ENCODE measurements at regions not wholly inside any gene's neighbourhood (a gene's known extent, or its start where the extent isn't known, plus 50 kb on each side); places are given as distances from the start of the nearest gene placed in this dataset.
"Not testable (repeated sequence)": the region's sequence is repeated elsewhere in the genome, so short reads cannot be mapped to it uniquely, and the experiment has no call there.

DNA sequence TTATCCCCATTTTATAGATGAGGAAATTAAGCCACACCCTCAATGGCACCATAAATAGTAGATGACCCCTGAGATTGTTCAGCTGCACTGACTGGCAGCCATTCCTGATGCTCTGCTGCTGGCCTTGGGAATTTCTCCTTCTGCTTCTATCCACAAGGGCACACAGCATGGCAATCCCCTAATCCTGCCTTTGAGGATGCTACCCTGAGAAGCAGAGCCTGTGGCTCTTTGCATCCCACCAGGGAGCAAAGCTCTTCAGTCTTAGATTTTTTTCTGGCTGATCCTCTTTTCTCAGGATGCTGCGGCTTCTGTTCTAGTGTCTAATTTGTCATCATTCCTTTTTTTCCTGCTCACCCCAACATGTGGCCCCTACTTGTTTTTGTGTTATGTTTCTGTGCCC is 114.8 kb downstream of the TMX1 start:
- no peak for DNase-seq (ENCODE audit: extremely low spot score)
- Histone ChIP-seq H3K27ac (replicated peaks in 1 of 4) (no peak overlapping the region), H3K4me1 (no peaks in the 10 kb centered on the region), H3K4me3 (no peak overlapping the region), H3K27me3 (no peaks in the 10 kb centered on the region), H3K36me3 (no peaks in the 10 kb centered on the region), H3K9me3 (no peaks in the 10 kb centered on the region)
- intact Hi-C loops (cut with DNase I) = no loop called here
- TF ChIP-seq EP300 (IDR thresholded peaks at IDR 0.05) (no peak), POLR2AphosphoS5 (IDR thresholded peaks at IDR 0.05) (no peak), POLR2A (IDR thresholded peaks at IDR 0.05; ENCODE audit: low read depth) (no peak)
- TF ChIP-seq, protein P1, sequence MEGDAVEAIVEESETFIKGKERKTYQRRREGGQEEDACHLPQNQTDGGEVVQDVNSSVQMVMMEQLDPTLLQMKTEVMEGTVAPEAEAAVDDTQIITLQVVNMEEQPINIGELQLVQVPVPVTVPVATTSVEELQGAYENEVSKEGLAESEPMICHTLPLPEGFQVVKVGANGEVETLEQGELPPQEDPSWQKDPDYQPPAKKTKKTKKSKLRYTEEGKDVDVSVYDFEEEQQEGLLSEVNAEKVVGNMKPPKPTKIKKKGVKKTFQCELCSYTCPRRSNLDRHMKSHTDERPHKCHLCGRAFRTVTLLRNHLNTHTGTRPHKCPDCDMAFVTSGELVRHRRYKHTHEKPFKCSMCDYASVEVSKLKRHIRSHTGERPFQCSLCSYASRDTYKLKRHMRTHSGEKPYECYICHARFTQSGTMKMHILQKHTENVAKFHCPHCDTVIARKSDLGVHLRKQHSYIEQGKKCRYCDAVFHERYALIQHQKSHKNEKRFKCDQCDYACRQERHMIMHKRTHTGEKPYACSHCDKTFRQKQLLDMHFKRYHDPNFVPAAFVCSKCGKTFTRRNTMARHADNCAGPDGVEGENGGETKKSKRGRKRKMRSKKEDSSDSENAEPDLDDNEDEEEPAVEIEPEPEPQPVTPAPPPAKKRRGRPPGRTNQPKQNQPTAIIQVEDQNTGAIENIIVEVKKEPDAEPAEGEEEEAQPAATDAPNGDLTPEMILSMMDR (IDR thresholded peaks at IDR 0.05) = no peak
- 100% methylated on average over 1 of the region's 1 CpG for WGBS

DNA sequence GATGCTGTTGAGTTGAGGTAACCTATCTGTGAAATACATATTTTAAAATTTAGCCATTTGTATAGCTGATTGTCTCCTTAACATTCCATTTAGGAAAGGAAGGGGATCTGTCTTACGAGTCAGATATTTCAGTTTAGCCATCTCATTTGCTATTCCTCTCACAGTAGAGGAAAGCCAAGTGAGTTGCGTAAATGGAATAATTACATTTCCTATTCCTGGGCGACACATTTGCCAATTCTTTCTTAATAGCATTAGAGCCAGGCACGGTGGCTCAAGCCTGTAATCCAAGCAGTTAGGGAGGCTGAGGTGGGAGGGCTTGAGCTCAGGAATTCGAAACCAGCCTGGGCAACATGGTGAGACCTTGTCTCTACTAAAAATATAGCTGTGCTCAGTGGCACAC is 116.3 kb downstream of the TMX1 start:
- TF ChIP-seq, protein P1 (IDR thresholded peaks at IDR 0.05) = no peak
- no peak for TF ChIP-seq POLR2AphosphoS5 (IDR thresholded peaks at IDR 0.05)
- no peak for TF ChIP-seq POLR2A (IDR thresholded peaks at IDR 0.05; ENCODE audit: low read depth)
- no peak for TF ChIP-seq EP300 (IDR thresholded peaks at IDR 0.05)
- no peak overlapping the region for H3K4me3 ChIP-seq
- no peaks in the 10 kb centered on the region for H3K4me1 ChIP-seq
- no peaks in the 10 kb centered on the region for H3K9me3 ChIP-seq
- WGBS = 72% methylated on average over 5 of the region's 5 CpGs
- no peak overlapping the region for H3K27ac ChIP-seq (replicated peaks in 1 of 4)
- H3K27me3 ChIP-seq = no peaks in the 10 kb centered on the region
- intact Hi-C loops (cut with DNase I) = no loop called here
- DNase-seq (ENCODE audit: extremely low spot score) = no peak
- H3K36me3 ChIP-seq = no peaks in the 10 kb centered on the region

DNA sequence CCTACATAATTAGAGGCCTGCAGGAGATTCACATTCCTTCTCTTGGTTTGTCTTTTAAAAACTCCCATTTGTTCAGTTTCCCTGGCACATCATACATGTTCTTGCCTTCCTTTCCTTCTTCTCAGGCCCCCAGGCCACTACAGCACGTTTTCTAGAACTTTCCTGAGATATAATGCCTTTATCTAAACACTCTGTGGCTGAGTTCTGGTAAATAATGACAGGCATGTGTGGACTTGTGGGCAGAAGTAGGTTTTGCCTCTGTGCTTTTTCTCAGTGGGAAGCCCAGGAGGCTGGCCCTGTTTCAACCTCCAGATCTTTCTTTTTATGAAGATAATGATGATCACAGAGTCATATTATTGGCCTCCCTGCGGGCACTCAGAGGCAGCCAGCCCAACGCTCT is 117.2 kb downstream of the TMX1 start:
- WGBS = 86% methylated on average over 3 of the region's 3 CpGs
- intact Hi-C loops (cut with DNase I) = no loop called here
- Histone ChIP-seq H3K27me3 (no peaks in the 10 kb centered on the region), H3K4me3 (no peak overlapping the region), H3K36me3 (no peaks in the 10 kb centered on the region), H3K4me1 (no peaks in the 10 kb centered on the region), H3K27ac (replicated peaks in 1 of 4) (no peak overlapping the region), H3K9me3 (no peaks in the 10 kb centered on the region)
- TF ChIP-seq POLR2A (IDR thresholded peaks at IDR 0.05; ENCODE audit: low read depth) (no peak), EP300 (IDR thresholded peaks at IDR 0.05) (no peak), POLR2AphosphoS5 (IDR thresholded peaks at IDR 0.05) (no peak)
- TF ChIP-seq, protein P1 (IDR thresholded peaks at IDR 0.05) = no peak
- no peak for DNase-seq (ENCODE audit: extremely low spot score)

DNA sequence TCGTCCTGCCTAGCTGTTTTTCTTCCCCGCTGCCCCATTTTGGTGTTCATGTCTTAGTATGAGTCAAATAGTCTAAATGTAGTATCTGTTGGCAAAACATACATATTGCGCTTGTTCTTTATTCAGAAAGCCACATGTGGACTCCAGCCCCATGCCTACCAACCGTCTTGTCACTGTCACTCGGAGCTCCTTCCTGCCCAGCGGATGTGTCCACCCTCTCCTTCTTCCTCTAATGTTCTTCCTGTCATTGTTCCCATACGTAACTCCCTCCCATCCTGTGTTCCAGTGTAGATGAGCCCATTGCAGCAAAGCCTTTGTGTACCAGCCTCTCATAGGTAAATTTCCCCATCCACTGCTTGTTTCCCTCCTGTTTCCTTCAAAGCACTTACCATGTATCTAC is 120.5 kb downstream of the TMX1 start:
- H3K27ac ChIP-seq (replicated peaks in 1 of 4) = no peak overlapping the region
- TF ChIP-seq, protein P1 (IDR thresholded peaks at IDR 0.05) = no peak
- TF ChIP-seq EP300 (IDR thresholded peaks at IDR 0.05) = no peak
- TF ChIP-seq POLR2AphosphoS5 (IDR thresholded peaks at IDR 0.05) = no peak
- TF ChIP-seq POLR2A (IDR thresholded peaks at IDR 0.05; ENCODE audit: low read depth) = no peak
- no peak for DNase-seq (ENCODE audit: extremely low spot score)
- H3K4me1 ChIP-seq = no peaks in the 10 kb centered on the region
- no peak overlapping the region for H3K4me3 ChIP-seq
- no peaks in the 10 kb centered on the region for H3K36me3 ChIP-seq
- H3K27me3 ChIP-seq = no peaks in the 10 kb centered on the region
- intact Hi-C loops (cut with DNase I) = no loop called here
- H3K9me3 ChIP-seq = no peaks in the 10 kb centered on the region
- WGBS = 79% methylated on average over 7 of the region's 7 CpGs

DNA sequence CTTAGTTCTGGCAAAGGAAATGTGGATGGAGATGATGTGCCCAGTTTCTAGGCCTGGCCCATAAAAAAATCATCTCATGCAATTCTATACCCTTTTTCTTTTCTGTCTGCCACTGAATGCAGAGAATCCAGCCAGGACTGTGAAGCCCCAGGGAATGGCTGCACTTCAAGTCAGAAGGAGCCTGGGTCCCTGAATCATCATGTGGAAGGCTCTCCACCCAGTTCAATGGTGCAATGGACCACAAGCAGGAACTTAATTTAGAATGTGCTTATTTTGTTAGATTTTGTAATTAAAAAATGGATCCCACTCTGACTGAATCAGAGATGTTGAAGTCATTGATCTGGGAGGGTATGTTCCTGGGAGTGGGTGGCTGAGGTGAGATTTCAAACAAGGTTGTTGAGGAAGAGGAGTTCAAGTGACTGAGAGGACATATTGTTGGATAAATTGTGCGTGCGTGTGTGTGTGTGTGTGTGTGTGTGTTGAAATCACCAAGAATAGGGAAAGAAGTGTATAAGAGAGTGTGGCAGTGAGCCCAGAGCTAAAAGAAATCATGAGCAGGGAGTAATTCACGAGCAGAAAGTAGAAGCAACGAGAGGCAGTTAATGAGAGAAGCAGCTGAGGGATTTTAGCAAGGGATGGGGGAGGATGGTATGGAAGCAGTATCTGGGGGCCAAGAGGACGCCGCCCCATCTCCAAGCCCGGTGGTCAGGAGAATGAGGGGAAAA is 125.4 kb downstream of the TMX1 start:
- no peak for DNase-seq (ENCODE audit: extremely low spot score)
- Histone ChIP-seq H3K4me3 (no peak overlapping the region), H3K9me3 (no peaks in the 10 kb centered on the region), H3K36me3 (no peaks in the 10 kb centered on the region), H3K27me3 (no peaks in the 10 kb centered on the region), H3K4me1 (peaks cover 0 to 7% (median 7%) of the 10 kb centered on the region in 4 donors), H3K27ac (replicated peaks in 1 of 4) (no peak overlapping the region)
- 65% methylated on average over 7 of the region's 7 CpGs for WGBS
- TF ChIP-seq POLR2AphosphoS5 (IDR thresholded peaks at IDR 0.05) (no peak), EP300 (IDR thresholded peaks at IDR 0.05) (no peak), POLR2A (IDR thresholded peaks at IDR 0.05; ENCODE audit: low read depth) (no peak)
- intact Hi-C loops (cut with DNase I) = no loop called here

DNA sequence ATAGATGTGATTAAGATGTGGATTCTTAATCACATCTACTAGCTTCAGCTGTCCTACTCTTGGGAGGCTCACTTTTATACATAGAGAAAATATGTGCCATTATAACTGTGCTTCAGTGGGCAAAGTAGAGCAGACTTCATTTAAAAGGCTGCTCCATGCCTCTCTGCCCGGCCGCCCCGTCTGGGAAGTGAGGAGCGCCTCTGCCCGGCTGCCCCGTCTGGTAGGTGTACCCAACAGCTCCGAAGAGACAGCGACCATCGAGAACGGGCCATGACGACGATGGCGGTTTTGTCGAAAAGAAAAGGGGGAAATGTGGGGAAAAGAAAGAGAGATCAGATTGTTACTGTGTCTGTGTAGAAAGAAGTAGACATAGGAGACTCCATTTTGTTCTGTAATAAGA is 126.4 kb downstream of the TMX1 start:
- intact Hi-C loops (cut with DNase I); H3K4me1 ChIP-seq; H3K9me3 ChIP-seq; H3K36me3 ChIP-seq; H3K4me3 ChIP-seq; H3K27ac ChIP-seq (replicated peaks in 1 of 4); DNase-seq (ENCODE audit: extremely low spot score); H3K27me3 ChIP-seq: not testable (repeated sequence)
- WGBS = 97% methylated on average over 14 of the region's 14 CpGs

DNA sequence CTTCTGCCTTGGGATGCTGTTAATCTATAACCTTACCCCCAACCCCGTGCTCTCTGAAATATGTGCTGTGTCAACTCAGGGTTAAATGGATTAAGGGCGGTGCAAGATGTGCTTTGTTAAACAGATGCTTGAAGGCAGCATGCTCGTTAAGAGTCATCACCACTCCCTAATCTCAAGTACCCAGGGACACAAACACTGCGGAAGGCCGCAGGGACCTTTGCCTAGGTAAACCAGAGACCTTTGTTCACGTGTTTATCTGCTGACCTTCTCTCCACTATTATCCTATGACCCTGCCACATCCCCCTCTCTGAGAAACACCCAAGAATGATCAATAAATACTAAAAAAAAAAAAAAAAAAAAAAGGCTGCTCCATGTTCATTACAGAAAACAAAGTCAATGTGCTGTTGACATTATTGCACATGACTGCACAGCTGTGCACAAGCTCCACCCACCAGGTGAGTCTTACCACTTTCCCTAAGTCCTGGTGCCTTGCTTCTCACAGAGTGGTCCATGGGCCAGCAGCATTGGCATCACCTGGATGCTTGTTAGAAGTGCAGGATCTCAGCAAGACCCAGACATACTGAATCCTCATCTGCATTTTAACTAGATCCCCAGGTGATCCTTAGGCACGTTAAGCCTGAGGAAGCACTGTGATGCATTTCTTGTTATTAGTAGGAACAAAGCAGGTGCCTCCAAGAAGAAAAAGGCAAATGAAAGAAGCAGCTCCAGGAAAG is 127.0 kb downstream of the TMX1 start:
- H3K36me3 ChIP-seq; DNase-seq (ENCODE audit: extremely low spot score); H3K27me3 ChIP-seq; H3K27ac ChIP-seq (replicated peaks in 1 of 4); H3K4me3 ChIP-seq; H3K9me3 ChIP-seq; intact Hi-C loops (cut with DNase I): not testable (repeated sequence)
- 78% methylated on average over 7 of the region's 7 CpGs for WGBS
- H3K4me1 ChIP-seq = peaks cover 0 to 11% (median 7%) of the 10 kb centered on the region in 4 donors

All from esophagus muscularis mucosa (tissue), 4 donors.